ENCODE measurements at regions not wholly inside any gene's neighbourhood (a gene's known extent, or its start where the extent isn't known, plus 50 kb on each side); places are given as distances from the start of the nearest gene placed in this dataset.
"Not testable (repeated sequence)": the region's sequence is repeated elsewhere in the genome, so short reads cannot be mapped to it uniquely, and the experiment has no call there.

- ATAC-seq (peak; percentile 84), DNase-seq (ENCODE audit: low spot score) (no peak)
Observed at GRCh38 chr5:138702166-138703077, 50.8 kb upstream of the CTNNA1 start.

DNA sequence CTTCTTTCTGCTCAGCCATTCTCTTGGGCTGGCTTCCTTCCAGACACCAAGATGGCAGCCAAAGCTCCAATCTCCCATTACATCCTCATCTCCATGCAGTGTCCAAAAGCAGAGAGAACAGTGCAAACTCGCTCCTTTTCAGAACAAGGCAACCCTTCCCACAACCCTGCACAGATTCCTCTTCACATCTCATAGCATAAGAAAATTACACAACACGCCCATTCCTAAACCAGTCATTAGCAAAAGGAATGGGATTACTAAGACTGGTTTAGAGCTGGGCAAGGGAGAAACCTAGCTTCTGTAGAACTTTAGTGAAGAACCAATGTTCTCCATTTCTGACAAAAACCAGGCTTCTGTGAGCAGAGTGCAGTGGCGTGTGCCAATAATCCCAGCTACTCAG is 51.5 kb upstream of the CTNNA1 start:
- ATAC-seq (no peak), DNase-seq (ENCODE audit: low spot score) (no peak)

- no peak for ATAC-seq
- no peak for DNase-seq (ENCODE audit: low spot score)
Observed at GRCh38 chr5:138700581-138701362, 52.5 kb upstream of the CTNNA1 start.

DNA sequence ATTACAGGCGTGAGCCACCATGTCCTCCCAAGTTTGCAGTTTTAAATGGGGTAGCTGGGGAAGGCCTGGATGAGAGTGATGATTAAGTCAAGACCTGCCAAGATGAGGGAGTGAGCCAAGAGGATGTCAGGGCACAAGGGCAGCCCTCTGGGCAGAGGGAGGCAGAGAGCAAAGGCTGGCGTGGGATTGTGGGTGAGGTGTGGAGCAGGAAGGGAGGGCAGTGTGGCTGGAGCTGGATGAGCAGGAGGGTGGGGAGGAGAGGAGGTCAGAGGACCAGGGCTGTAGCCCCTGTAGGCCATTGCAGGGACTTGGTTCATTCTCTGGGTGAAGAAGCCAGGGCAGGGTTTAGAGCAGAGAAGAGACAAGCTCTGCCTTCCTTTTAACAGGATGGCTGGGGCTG is 53.7 kb upstream of the CTNNA1 start:
- no peak for ATAC-seq
- no peak for DNase-seq (ENCODE audit: low spot score)

- no peak for ATAC-seq
- no peak for DNase-seq (ENCODE audit: low spot score)
Observed at GRCh38 chr5:138698713-138699112, 54.5 kb upstream of the CTNNA1 start.

GRCh38 chr5:138697720-138698360 is 55.4 kb upstream of the CTNNA1 start:
- DNase-seq (ENCODE audit: low spot score) (no peak), ATAC-seq (no peak)

DNA sequence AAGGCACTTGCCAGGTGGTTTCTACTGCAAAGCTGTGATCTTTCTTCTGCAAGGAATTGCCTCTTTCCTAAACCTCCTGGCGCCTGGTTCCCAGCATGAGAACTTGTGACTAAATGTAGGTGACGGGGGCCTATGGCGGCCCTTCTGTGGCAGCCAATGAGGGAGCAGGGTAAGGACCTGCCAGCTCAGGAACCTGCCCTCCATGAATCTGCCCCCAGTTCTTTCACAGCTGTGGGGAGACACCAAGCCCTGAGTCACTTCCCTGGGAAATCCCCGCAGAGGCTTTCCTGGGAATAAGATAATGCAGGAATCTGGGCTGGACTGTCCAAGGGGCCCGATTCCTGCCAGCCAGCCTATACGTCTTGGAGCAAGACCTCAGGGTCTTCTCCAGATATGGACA is 56.7 kb upstream of the CTNNA1 start:
- DNase-seq (ENCODE audit: low spot score) (no peak), ATAC-seq (peak; percentile 23)

- DNase-seq (ENCODE audit: low spot score) (no peak), ATAC-seq (no peak)
Observed at GRCh38 chr5:138695781-138696180, 57.4 kb upstream of the CTNNA1 start.

- no peak for DNase-seq (ENCODE audit: low spot score)
- ATAC-seq = no peak
Observed at GRCh38 chr5:138694146-138694545, 59.1 kb upstream of the CTNNA1 start.

DNA sequence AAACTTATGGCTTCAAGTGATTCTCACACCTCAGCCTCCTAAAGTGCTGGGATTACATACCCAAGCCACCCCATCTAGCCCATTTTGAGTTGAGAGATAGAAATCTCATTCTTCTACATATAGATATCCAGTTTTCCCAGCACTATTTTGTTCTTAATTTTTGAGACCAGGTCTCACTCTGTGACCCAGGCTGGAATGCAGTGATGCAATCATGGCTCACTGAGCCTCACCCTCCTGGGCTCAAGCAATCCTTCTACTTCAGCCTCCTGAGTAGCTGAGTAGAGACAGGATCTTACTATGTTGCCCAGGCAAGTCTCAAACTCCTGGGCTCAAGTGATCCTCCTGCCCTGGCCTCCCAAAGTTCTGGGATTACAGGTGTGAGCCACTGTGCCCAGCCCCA is 60.9 kb upstream of the CTNNA1 start:
- ATAC-seq = no peak
- no peak for DNase-seq (ENCODE audit: low spot score)

GRCh38 chr5:138686668-138687067 is 66.6 kb upstream of the CTNNA1 start:
- no peak for ATAC-seq

GRCh38 chr5:138685193-138685745 is 68.0 kb upstream of the CTNNA1 start:
- no peak for DNase-seq (ENCODE audit: low spot score)
- ATAC-seq = no peak

More at GRCh38 chr5:138686668-138687067, 66.6 kb upstream of the CTNNA1 start:
- no peak for DNase-seq (ENCODE audit: low spot score)

- ATAC-seq; DNase-seq (ENCODE audit: low spot score): not testable (repeated sequence)
Observed at GRCh38 chr5:138682462-138682861, 70.8 kb upstream of the CTNNA1 start.

GRCh38 chr5:138678826-138679225 is 74.4 kb upstream of the CTNNA1 start:
- ATAC-seq; DNase-seq (ENCODE audit: low spot score): not testable (repeated sequence)

DNA sequence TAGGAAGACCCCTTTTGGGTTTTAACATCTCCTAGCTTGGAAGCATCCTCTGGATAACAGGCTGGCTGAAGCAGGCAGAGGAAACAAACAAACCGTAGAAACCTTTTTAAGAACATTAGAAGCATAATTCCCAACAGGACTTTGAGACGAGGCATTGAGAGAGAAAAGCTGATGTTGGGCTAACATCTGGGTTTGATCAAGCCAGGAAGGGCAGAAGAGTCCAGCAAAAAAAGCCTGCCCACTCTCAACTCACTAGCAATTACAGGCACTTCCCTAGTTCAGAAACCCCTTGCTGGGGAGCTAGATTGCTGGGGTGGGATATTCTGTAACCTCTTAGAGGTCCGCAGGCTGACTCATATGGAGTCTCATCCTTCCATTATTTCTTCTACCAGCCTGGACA is 75.4 kb upstream of the CTNNA1 start:
- DNase-seq (ENCODE audit: low spot score) (no peak), ATAC-seq (no peak)

GRCh38 chr5:138676556-138677193 is 76.5 kb upstream of the CTNNA1 start:
- DNase-seq (ENCODE audit: low spot score) = no peak
- ATAC-seq = no peak

DNA sequence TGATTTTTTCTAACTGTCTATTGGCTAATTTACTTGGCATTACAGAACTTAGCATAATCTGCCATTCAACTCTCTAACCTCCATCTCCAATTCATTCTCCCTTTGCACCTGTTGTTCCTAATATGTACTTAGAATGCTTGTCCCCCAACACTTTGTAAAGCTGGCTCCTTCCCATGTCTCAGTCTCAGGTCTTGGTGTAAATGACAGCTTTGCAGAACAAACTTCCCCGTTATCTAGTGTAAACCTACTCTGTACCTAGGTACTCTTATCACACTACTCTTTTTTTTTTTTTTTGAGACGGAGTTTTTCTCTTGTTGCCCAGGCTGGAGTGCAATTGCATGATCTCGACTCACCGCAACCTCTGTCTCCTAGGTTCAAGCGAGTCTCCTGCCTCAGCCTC is 77.2 kb upstream of the CTNNA1 start:
- ATAC-seq = no peak

DNA sequence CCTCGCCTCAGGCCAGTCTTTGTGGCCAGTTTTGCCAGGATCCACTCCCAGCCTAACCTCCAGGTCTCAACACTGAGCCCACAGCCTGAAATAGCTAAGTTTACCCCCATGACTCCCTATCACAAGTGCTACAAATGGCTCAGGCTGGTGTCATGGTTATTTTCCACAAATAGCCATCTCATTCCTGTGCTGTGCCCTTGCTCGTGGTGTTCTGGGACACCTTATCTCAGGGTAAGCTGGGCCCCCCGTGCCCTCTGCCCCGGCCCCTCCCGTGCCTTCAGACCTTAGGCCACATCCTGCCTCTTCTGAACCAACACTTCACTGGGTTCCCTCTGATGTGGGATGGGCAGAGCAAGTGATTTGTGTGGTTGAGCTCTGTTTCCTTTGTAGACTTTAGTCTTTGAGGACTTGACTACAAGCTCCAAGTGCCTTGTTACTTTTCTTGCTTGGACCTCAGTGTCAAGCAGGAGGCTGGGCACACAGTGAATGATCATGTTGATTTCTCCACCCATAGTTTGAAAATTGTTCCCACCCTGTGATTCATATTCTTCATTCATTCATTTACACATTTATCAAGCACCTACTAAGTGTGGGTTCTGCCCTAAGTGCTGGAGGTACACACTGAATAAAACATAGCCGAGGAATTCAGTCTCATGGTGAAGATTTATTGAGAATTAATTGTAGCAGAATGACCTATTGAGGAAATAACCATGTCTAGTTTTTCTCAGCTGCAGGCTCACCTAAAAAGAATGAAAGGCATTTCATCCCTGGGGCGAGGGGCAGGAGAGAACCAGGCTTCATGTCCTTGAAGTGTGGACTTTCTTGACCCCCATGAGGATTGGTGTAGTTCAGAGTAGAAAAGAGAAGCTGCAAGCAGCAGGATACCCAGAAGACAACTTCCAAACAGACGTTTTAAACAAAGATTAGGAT is 84.5 kb upstream of the CTNNA1 start:
- DNase-seq (ENCODE audit: low spot score) (no peak), ATAC-seq (no peak)

More for the DNA sequence above, 77.2 kb upstream of the CTNNA1 start:
- no peak for DNase-seq (ENCODE audit: low spot score)

- ATAC-seq; DNase-seq (ENCODE audit: low spot score): not testable (repeated sequence)
Observed at GRCh38 chr5:138667782-138668331, 85.4 kb upstream of the CTNNA1 start.
